ENCODE measurements at regions not wholly inside any gene's neighbourhood (a gene's known extent, or its start where the extent isn't known, plus 50 kb on each side); places are given as distances from the start of the nearest gene placed in this dataset.

- TF ChIP-seq, protein P1, sequence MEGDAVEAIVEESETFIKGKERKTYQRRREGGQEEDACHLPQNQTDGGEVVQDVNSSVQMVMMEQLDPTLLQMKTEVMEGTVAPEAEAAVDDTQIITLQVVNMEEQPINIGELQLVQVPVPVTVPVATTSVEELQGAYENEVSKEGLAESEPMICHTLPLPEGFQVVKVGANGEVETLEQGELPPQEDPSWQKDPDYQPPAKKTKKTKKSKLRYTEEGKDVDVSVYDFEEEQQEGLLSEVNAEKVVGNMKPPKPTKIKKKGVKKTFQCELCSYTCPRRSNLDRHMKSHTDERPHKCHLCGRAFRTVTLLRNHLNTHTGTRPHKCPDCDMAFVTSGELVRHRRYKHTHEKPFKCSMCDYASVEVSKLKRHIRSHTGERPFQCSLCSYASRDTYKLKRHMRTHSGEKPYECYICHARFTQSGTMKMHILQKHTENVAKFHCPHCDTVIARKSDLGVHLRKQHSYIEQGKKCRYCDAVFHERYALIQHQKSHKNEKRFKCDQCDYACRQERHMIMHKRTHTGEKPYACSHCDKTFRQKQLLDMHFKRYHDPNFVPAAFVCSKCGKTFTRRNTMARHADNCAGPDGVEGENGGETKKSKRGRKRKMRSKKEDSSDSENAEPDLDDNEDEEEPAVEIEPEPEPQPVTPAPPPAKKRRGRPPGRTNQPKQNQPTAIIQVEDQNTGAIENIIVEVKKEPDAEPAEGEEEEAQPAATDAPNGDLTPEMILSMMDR (IDR thresholded peaks at IDR 0.05) = no peak
- TF ChIP-seq POLR2A (IDR thresholded peaks at IDR 0.05) (no peak), POLR2AphosphoS5 (IDR thresholded peaks at IDR 0.05) (no peak)
Measured at GRCh38 chr7:152572101-152572500, 103.8 kb downstream of the XRCC2 start.

All from gastroesophageal sphincter (tissue), 3 donors.